SK-N-SH treated with all-trans-retinoic acid at 6 μM for 48 hours (cell line): ENCODE measurements at regions not wholly inside any gene's neighbourhood (a gene's known extent, or its start where the extent isn't known, plus 50 kb on each side); places are given as distances from the start of the nearest gene placed in this dataset.

ENCODE experiments used
- CSDC2 ChIP-seq: fragments of 250-450 bp; sonication (Bioruptor Pico); IDR thresholded peaks from 2 replicates; pipeline ENCODE4 v1.5.0; 2020; ENCODE audit warnings: mild to moderate bottlenecking, moderate library complexity
- ESRRG ChIP-seq: fragments of 250-450 bp; sonication (Bioruptor Pico); IDR thresholded peaks from 2 replicates; pipeline ENCODE4 v1.6.1; 2021; ENCODE audit warnings: mild to moderate bottlenecking
- ISL1 ChIP-seq: fragments of 250-450 bp; sonication (Bioruptor Pico); IDR thresholded peaks from 2 replicates; pipeline ENCODE4 v2.1.2; 2022; ENCODE audit warnings: mild to moderate bottlenecking, moderate library complexity
- OSR1 ChIP-seq: fragments of 250-450 bp; sonication (Bioruptor Pico); IDR thresholded peaks from 2 replicates; pipeline ENCODE4 v1.8.0; 2022; ENCODE audit warnings: moderate library complexity, mild to moderate bottlenecking, inconsistent platforms
- PATZ1 ChIP-seq: fragments of 250-450 bp; sonication (Bioruptor Pico); IDR thresholded peaks from 2 replicates; pipeline ENCODE4 v1.8.0; 2020; ENCODE audit warnings: mild to moderate bottlenecking, moderate library complexity, borderline replicate concordance
- PPARA ChIP-seq: fragments of 250-450 bp; sonication (Bioruptor Pico); IDR thresholded peaks from 2 replicates; pipeline ENCODE4 v1.5.0; 2020; ENCODE audit warnings: mild to moderate bottlenecking, borderline replicate concordance
- RARB ChIP-seq: fragments of 250-450 bp; sonication (Bioruptor Pico); IDR thresholded peaks from 2 replicates; pipeline ENCODE4 v1.8.0; 2021; ENCODE audit warnings: mild to moderate bottlenecking, moderate library complexity
- ZNF565 ChIP-seq: fragments of 450-650 bp; formaldehyde crosslinking; conservative IDR thresholded peaks from 2 replicates; pipeline ENCODE4 v1.5.0; 2020; ENCODE audit warnings: low read depth, mild to moderate bottlenecking, moderate library complexity
- ZNF70 ChIP-seq: fragments of 450-650 bp; formaldehyde crosslinking; IDR thresholded peaks from 2 replicates; pipeline ENCODE4 v1.5.0; 2020; ENCODE audit warnings: mild to moderate bottlenecking, moderate library complexity
- ZNF8 ChIP-seq: fragments of 450-650 bp; formaldehyde crosslinking; IDR thresholded peaks from 2 replicates; pipeline ENCODE4 v1.5.0; 2020; ENCODE audit warnings: mild to moderate bottlenecking, moderate library complexity

DNA sequence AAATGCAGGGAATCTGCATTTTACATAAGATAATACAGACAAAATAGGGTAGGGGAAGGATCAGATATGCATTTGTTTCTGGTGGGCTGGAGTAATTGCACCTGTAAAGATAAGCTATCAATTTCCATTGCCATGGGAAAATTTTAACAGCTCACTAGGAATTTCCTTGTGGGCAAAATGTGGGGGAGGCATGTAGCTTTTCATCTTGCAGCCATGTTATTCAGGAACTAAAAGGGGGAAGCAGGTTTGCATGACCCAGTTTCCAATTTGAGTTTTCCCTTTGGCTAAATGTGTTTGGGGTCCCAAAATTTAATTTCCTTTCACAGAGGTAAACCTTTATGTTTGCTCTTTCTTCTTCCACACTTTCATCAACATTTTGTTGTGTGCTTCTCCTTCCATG lies 624.4 kb downstream of the NYAP2 start:
- TF ChIP-seq RARB, result no peak
- no peak for TF ChIP-seq ZNF565 (CRISPR knock-in tag)
- no peak for TF ChIP-seq PPARA
- no peak for TF ChIP-seq PATZ1 (CRISPR knock-in tag)
- TF ChIP-seq OSR1 (CRISPR knock-in tag), result no peak
- TF ChIP-seq ESRRG (CRISPR knock-in tag), result no peak
- TF ChIP-seq CSDC2, result no peak
- no peak for TF ChIP-seq ISL1 (CRISPR knock-in tag)
- TF ChIP-seq ZNF8, result no peak
- no peak for TF ChIP-seq ZNF70 (CRISPR knock-in tag)
